GM10266 (cell line): ENCODE measurements at regions not wholly inside any gene's neighbourhood (a gene's known extent, or its start where the extent isn't known, plus 50 kb on each side); places are given as distances from the start of the nearest gene placed in this dataset.

Experiments used
- DNase-seq: peaks from one replicate; pipeline ENCODE4 v3.0.0; 2012; ENCODE audit errors: extremely low spot score
- CTCF ChIP-seq: IDR thresholded peaks from 2 replicates; pipeline ENCODE4 v1.5.1; 2012; ENCODE audit warnings: mild to moderate bottlenecking, low read depth; ENCODE audit not compliant: control insufficient read depth, insufficient read depth; ENCODE audit errors: missing control alignments

GRCh38 chr4:127194281-127194680, 438.5 kb upstream of the INTU start:
- TF ChIP-seq CTCF, result no peak
- DNase-seq, result no peak

- no peak for TF ChIP-seq CTCF
- no peak for DNase-seq
Measured at GRCh38 chr4:127196655-127197352, 436.0 kb upstream of the INTU start.

GRCh38 chr4:127203562-127204200, 429.1 kb upstream of the INTU start:
- DNase-seq, result no peak
- TF ChIP-seq CTCF, result no peak

- no peak for DNase-seq
- no peak for TF ChIP-seq CTCF
Measured at GRCh38 chr4:127204322-127204721, 428.4 kb upstream of the INTU start.

GRCh38 chr4:127209580-127210095, 423.1 kb upstream of the INTU start:
- TF ChIP-seq CTCF, result no peak

GRCh38 chr4:127210893-127211649, 421.7 kb upstream of the INTU start:
- no peak for TF ChIP-seq CTCF
- no peak for DNase-seq

More at GRCh38 chr4:127209580-127210095, 423.1 kb upstream of the INTU start:
- no peak for DNase-seq
